DMS 273 treated with DMSO at 0.1 percent for 48 hours (cell line): ENCODE measurements at regions not wholly inside any gene's neighbourhood (a gene's known extent, or its start where the extent isn't known, plus 50 kb on each side); places are given as distances from the start of the nearest gene placed in this dataset.
"Not testable (repeated sequence)": the region's sequence is repeated elsewhere in the genome, so short reads cannot be mapped to it uniquely, and the experiment has no call there.

ENCODE experiments used
- DNase-seq: peaks from one replicate; lab custom pipeline; 2025; lab: John Stamatoyannopoulos, UW

- DNase-seq: no peak
Observed at GRCh38 chr6:20341096-20341495, 60.6 kb upstream of the E2F3 start.

GRCh38 chr6:20341564-20341963 is 60.1 kb upstream of the E2F3 start:
- DNase-seq: no peak

DNA sequence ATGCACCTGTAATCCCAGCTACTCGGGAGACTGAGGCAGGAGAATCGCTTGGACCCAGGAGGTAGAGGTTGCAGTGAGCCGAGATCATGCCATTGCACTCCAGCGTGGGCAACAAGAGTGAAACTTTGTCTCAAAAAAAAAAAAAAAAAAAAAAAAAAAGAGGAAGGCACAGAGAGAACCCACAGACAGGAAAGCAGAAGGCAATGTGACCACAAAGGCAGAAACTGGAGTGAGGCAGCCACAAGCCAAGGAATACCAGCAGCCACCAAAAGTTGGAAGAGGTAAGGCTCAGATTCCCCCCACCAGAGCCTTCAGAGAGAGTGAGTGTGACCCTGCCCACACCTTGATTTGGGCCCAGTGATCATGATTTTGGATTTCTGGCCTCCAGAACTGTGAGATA is 54.7 kb upstream of the E2F3 start:
- DNase-seq: not testable (repeated sequence)

- no peak for DNase-seq
Observed at GRCh38 chr6:20348041-20348440, 53.6 kb upstream of the E2F3 start.

GRCh38 chr6:20349225-20349624 is 52.5 kb upstream of the E2F3 start:
- DNase-seq: no peak

DNA sequence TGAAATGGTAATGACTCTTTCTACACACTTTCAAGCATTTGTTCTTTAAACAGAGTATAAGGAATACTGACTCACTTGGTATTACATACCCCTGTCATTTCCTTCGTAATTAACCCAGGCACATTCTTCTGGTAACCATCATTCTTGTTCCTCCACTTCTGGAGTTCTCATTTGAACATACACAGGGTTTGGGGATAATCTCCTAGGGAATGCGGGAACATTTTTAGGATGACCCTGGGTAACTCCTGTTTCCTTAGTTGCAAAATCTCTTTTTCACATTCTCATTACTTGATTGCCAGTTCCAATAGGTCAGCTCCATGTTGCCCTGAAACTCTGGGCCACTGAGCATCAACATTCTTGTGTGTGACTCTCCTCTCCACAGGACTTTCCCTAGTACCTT is 51.5 kb upstream of the E2F3 start:
- DNase-seq: no peak

- no peak for DNase-seq
Observed at GRCh38 chr6:20351534-20351933, 50.1 kb upstream of the E2F3 start.
